Left ventricle myocardium inferior (tissue), 1 donor: ENCODE measurements at regions not wholly inside any gene's neighbourhood (a gene's known extent, or its start where the extent isn't known, plus 50 kb on each side); places are given as distances from the start of the nearest gene placed in this dataset.

Experiments
- DNase-seq: peaks from one replicate; pipeline ENCODE4 v3.0.0-alpha.2; 2020
- H3K27ac ChIP-seq: fragments of 200-600 bp; replicated peaks from 2 replicates; pipeline ENCODE4 v1.8.0; 2021
- H3K27me3 ChIP-seq: fragments of 200-600 bp; 2 replicates; pipeline ENCODE4 v1.8.0; 2021; ENCODE audit warnings: low read depth
- H3K36me3 ChIP-seq: fragments of 200-600 bp; 2 replicates; pipeline ENCODE4 v1.8.0; 2021
- H3K4me1 ChIP-seq: fragments of 200-600 bp; 2 replicates; pipeline ENCODE4 v1.8.0; 2021
- H3K4me3 ChIP-seq: fragments of 200-600 bp; 2 replicates; pipeline ENCODE4 v1.8.0; 2021; ENCODE audit warnings: mild to moderate bottlenecking, moderate library complexity
- H3K9me3 ChIP-seq: fragments of 200-600 bp; replicated peaks from 2 replicates; pipeline ENCODE4 v1.8.0; 2021
- intact Hi-C: fragments of 100-400 bp; cut with micrococcal nuclease; formaldehyde crosslinking; loops from one replicate; pipeline ENCODE4 v1.11.0; 2022
- TF ChIP-seq, protein P1 (sequence below): fragments of 200-600 bp; IDR thresholded peaks from 2 replicates; pipeline ENCODE4 v1.8.0; 2021; ENCODE audit warnings: antibody characterized with exemption, mild to moderate bottlenecking, borderline replicate concordance
- donor health status: DM: no; HTN: yes; CAD: no; lungs with severe emphysema.

- Histone ChIP-seq H3K36me3 (no peaks in the 10 kb centered on the region), H3K4me3 (no peak overlapping the region), H3K9me3 (no peaks in the 10 kb centered on the region), H3K27me3 (no peaks in the 10 kb centered on the region), H3K4me1 (peaks cover 17% of the 10 kb centered on the region), H3K27ac (peak overlapping the region; percentile 91)
- TF ChIP-seq, protein P1, sequence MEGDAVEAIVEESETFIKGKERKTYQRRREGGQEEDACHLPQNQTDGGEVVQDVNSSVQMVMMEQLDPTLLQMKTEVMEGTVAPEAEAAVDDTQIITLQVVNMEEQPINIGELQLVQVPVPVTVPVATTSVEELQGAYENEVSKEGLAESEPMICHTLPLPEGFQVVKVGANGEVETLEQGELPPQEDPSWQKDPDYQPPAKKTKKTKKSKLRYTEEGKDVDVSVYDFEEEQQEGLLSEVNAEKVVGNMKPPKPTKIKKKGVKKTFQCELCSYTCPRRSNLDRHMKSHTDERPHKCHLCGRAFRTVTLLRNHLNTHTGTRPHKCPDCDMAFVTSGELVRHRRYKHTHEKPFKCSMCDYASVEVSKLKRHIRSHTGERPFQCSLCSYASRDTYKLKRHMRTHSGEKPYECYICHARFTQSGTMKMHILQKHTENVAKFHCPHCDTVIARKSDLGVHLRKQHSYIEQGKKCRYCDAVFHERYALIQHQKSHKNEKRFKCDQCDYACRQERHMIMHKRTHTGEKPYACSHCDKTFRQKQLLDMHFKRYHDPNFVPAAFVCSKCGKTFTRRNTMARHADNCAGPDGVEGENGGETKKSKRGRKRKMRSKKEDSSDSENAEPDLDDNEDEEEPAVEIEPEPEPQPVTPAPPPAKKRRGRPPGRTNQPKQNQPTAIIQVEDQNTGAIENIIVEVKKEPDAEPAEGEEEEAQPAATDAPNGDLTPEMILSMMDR: no peak
- DNase-seq: no peak
- intact Hi-C loops: no loop called here
These were observed 140.4 kb downstream of the FAM161A start for GRCh38 chr2:61713457-61713856.

GRCh38 chr2:61712060-61712459, 141.8 kb downstream of the FAM161A start:
- H3K4me1 ChIP-seq: peaks cover 17% of the 10 kb centered on the region

DNA sequence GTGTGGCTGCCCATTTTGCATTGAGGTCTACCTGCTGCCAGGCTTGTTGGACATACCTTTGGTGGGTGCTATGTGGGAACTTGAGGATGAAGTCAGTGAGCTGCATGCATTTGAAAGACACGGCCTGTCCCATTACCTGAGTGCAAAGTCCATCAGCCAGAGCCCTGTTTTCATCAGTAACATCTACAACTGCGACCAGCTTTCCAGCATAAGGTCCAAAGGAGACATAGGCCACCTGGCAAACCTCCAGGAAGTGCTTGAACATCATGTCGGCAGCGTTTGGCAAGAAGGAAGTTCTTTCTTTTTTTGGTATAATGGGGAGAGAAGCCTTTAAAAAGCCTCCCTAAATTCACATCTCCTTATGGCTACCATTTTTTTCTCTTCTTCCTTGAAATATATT, 143.1 kb downstream of the FAM161A start:
- intact Hi-C loops: no loop called here
- H3K4me1 ChIP-seq: peaks cover 17% of the 10 kb centered on the region

More at GRCh38 chr2:61712060-61712459, 141.8 kb downstream of the FAM161A start:
- Histone ChIP-seq H3K27me3 (no peaks in the 10 kb centered on the region), H3K9me3 (no peaks in the 10 kb centered on the region), H3K36me3 (no peaks in the 10 kb centered on the region), H3K4me3 (no peak overlapping the region), H3K27ac (no peak overlapping the region)
- TF ChIP-seq, protein P1: no peak
- intact Hi-C loops: no loop called here
- DNase-seq: no peak

GRCh38 chr2:61707984-61708852, 145.6 kb downstream of the FAM161A start:
- no peaks in the 10 kb centered on the region for H3K36me3 ChIP-seq
- no peaks in the 10 kb centered on the region for H3K9me3 ChIP-seq
- peak overlapping the region; percentile 88 for H3K27ac ChIP-seq
- H3K4me3 ChIP-seq: no peak overlapping the region
- TF ChIP-seq, protein P1: no peak
- H3K4me1 ChIP-seq: peaks cover 9% of the 10 kb centered on the region
- intact Hi-C loops: no loop called here
- no peak for DNase-seq
- H3K27me3 ChIP-seq: no peaks in the 10 kb centered on the region

More for the DNA sequence above, 143.1 kb downstream of the FAM161A start:
- H3K27ac ChIP-seq: no peak overlapping the region
- H3K27me3 ChIP-seq: no peaks in the 10 kb centered on the region
- no peaks in the 10 kb centered on the region for H3K9me3 ChIP-seq
- TF ChIP-seq, protein P1: no peak
- H3K36me3 ChIP-seq: no peaks in the 10 kb centered on the region
- H3K4me3 ChIP-seq: no peak overlapping the region
- no peak for DNase-seq

DNA sequence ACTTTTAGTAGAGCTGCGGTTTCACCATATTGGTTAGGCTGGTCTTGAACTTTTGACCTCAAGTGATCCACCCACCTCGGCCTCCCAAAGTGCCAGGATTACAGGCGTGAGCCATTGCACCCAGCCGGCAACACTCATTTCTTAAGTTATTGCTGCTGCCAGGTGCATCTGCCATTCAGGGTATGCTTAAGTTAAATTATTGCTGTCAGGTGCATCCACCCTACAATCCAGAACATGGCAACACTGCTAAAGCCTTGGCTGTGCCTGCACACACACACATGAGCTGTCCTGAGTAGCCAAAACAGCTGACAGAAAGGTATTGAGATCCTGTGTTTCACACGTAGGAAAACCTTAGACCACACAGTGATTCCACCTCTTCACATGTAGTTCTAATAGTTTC, 148.2 kb downstream of the FAM161A start:
- no peak overlapping the region for H3K4me3 ChIP-seq
- DNase-seq: no peak
- H3K9me3 ChIP-seq: no peaks in the 10 kb centered on the region
- H3K36me3 ChIP-seq: no peaks in the 10 kb centered on the region
- peaks cover 5% of the 10 kb centered on the region for H3K4me1 ChIP-seq
- H3K27me3 ChIP-seq: no peaks in the 10 kb centered on the region
- intact Hi-C loops: no loop called here
- H3K27ac ChIP-seq: peak overlapping the region; percentile 88
- TF ChIP-seq, protein P1: no peak
